Gastrocnemius medialis (tissue), 4 donors: ENCODE measurements at regions not wholly inside any gene's neighbourhood (a gene's known extent, or its start where the extent isn't known, plus 50 kb on each side); places are given as distances from the start of the nearest gene placed in this dataset.

Source experiments
- ATAC-seq, 2 donors: fragments of 150-250 bp; one replicate each; pipeline ENCODE4 v1.9.1; 2016
- DNase-seq, 2 donors: peaks; one replicate each; pipeline ENCODE4 v3.0.0-alpha.2; 2019
- H3K27ac ChIP-seq, 4 donors: fragments of 200-600 bp; sonication (generic); 1 replicate in 1 of 4; 2 replicates in 3 of 4; pipeline ENCODE4 v1.5.1; 2016 to 2018; ENCODE audit warnings: mild to moderate bottlenecking in 2 of 4, moderate library complexity in 1 of 4
- H3K27me3 ChIP-seq, 3 donors: fragments of 200-600 bp; sonication (generic) in 2 of 3; 1 replicate in 1 of 3; 2 replicates in 2 of 3; pipeline versions ENCODE4 v1.5.1 to v1.6.0; 2016 to 2019; ENCODE audit warnings: mild to moderate bottlenecking in 1 of 3, moderate library complexity in 1 of 3
- H3K36me3 ChIP-seq, 2 donors: fragments of 200-600 bp; sonication (generic) in 1 of 2; one replicate each; pipeline ENCODE4 v1.5.1; 2017 to 2018
- H3K4me1 ChIP-seq, 2 donors: fragments of 200-600 bp; sonication (generic) in 1 of 2; one replicate each; pipeline ENCODE4 v1.5.1; 2016 to 2017; ENCODE audit warnings: mild to moderate bottlenecking in 2 of 2
- H3K4me3 ChIP-seq, 4 donors: fragments of 200-600 bp; sonication (generic) in 3 of 4; 1 replicate in 1 of 4; 2 replicates in 3 of 4; pipeline ENCODE4 v1.5.1; 2016 to 2019; ENCODE audit warnings: mild to moderate bottlenecking in 2 of 4
- H3K9me3 ChIP-seq, 3 donors: fragments of 200-600 bp; sonication (generic) in 2 of 3; 1 replicate in 1 of 3; 2 replicates in 2 of 3; pipeline ENCODE4 v1.5.1; 2016 to 2019
- CTCF ChIP-seq, 5 experiments: fragments of 450-650 bp in 3 of 5; fragments of 200-600 bp in 2 of 5; sonication (generic) in 2 of 5; IDR thresholded peaks in 4 of 5; conservative IDR thresholded peaks in 1 of 5; 1 replicate in 4 of 5; 2 replicates in 1 of 5; pipeline ENCODE4 v1.5.1; 2016 to 2019; ENCODE audit warnings: antibody characterized with exemption in 5 of 5, mild to moderate bottlenecking in 3 of 5, moderate library complexity in 3 of 5
- POLR2A ChIP-seq, 2 donors: fragments of 450-650 bp; IDR thresholded peaks; one replicate each; pipeline ENCODE4 v1.6.1; 2017; ENCODE audit warnings: antibody characterized with exemption in 2 of 2, mild to moderate bottlenecking in 2 of 2, moderate library complexity in 2 of 2
- in situ Hi-C, 4 donors: fragments of 200-750 bp; cut with MboI; loops; one replicate each; pipeline versions ENCODE4 v1.15.0 to v1.8.0; 2017; ENCODE audit warnings: low sequenced_read_pairs in 4 of 4
- intact Hi-C: fragments of 100-400 bp; cut with DNase I; formaldehyde crosslinking; loops from one replicate; pipeline ENCODE4 v1.15.1; 2023; ENCODE audit warnings: low total_unique reads

DNA sequence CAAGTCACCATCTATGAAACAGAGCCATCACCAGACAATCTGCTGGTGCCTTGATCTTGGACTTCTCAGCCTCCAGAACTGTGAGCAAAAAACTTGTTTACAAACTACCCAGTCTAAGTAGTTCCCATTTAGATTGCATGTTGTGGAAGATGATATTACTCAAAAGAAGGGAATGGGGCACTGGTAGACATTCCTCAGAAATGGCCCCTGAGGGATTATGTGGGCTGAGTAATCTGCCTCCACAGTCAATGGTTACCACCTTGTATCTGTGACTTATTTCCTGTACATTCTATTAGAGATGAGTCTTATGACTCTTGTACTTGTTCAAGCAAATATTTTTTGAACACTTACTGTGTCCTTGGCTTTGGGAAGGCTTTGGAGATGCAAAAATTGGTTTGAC is 160.4 kb downstream of the NUP35 start:
- TF ChIP-seq CTCF (IDR thresholded peaks at IDR 0.05 in 4 of 5, conservative IDR thresholded peaks at IDR 0.05 in 1 of 5) (no peak), POLR2A (IDR thresholded peaks at IDR 0.05) (no peak)
- in situ Hi-C loops, result no loop called here

DNA sequence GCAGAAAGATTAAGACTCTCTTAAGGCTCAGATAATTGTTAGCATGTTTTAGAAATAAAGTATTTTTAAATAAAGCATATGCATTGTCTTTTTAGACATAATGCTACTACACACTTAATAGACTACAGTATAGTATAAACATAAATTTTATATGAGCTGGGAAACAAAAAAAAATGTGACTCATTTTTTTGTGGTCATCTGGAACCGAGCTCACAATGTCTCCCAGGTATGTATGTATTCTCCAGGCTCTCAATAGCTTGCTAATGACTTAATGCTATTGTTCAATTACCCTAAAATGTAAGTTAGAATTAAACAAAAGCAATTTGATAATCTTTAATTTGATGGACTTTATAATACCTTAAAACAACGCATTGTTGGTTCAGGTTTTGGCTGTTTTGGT is 167.2 kb downstream of the NUP35 start:
- TF ChIP-seq CTCF (IDR thresholded peaks at IDR 0.05 in 4 of 5, conservative IDR thresholded peaks at IDR 0.05 in 1 of 5), result no peak
- no peak for TF ChIP-seq POLR2A (IDR thresholded peaks at IDR 0.05)
- Histone ChIP-seq H3K36me3 (no peaks in the 10 kb centered on the region), H3K27me3 (no peaks in the 10 kb centered on the region), H3K4me1 (no peaks in the 10 kb centered on the region), H3K27ac (no peak overlapping the region), H3K4me3 (no peak overlapping the region), H3K9me3 (no peaks in the 10 kb centered on the region)
- no peak for DNase-seq
- intact Hi-C loops, result no loop called here
- no peak for ATAC-seq
- in situ Hi-C loops, result no loop called here

More for the DNA sequence above, 160.4 kb downstream of the NUP35 start:
- Histone ChIP-seq H3K4me3 (no peak overlapping the region), H3K9me3 (no peaks in the 10 kb centered on the region), H3K4me1 (no peaks in the 10 kb centered on the region), H3K36me3 (no peaks in the 10 kb centered on the region), H3K27ac (no peak overlapping the region), H3K27me3 (no peaks in the 10 kb centered on the region)
- ATAC-seq (no peak), DNase-seq (no peak)
- intact Hi-C loops, result no loop called here

DNA sequence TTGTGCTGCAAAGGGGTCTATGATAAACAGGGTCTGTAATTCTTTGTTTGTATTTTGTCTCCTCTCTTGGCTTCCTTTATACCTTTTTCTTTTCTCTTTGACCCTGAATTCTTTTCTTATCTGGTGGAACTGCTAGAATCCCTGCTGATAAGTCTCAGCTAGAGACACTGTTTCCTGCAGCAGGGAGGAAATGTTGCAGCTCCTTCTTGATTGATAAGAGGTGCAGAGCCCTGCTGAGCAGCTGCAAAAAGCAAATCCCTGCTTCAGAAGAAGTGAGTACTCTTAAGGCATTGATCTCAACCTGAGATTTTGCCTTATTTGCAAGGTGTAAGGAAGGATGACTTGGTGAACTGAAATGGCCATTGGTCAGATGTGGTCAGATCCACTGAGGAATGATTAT is 167.8 kb downstream of the NUP35 start:
- Histone ChIP-seq H3K9me3 (no peaks in the 10 kb centered on the region), H3K27me3 (no peaks in the 10 kb centered on the region), H3K4me3 (no peak overlapping the region), H3K27ac (no peak overlapping the region), H3K36me3 (no peaks in the 10 kb centered on the region), H3K4me1 (no peaks in the 10 kb centered on the region)
- TF ChIP-seq POLR2A (IDR thresholded peaks at IDR 0.05), result no peak
- no peak for TF ChIP-seq CTCF (IDR thresholded peaks at IDR 0.05 in 4 of 5, conservative IDR thresholded peaks at IDR 0.05 in 1 of 5)
- ATAC-seq (no peak), DNase-seq (no peak)
- intact Hi-C loops (no loop called here), in situ Hi-C loops (no loop called here)

DNA sequence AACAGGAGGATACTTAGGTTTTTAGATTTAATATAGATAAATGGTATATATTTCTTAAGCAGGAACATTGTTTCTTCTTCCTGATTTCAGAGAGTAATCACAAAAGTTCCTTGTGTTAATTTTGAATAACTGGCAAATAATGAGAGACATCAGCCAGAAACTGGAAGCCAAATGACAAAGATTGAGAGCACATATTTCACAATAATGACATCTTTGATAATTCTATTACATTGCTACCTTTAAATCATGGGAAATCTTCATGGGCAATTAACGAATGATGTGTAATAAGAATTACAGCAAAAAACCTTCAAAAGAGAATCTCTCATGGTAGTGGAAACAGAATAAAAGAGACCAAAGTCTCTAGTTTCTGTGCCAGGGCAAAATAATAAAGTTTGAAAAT is 215.1 kb downstream of the NUP35 start:
- Histone ChIP-seq H3K36me3 (no peaks in the 10 kb centered on the region), H3K4me3 (no peak overlapping the region), H3K27ac (no peak overlapping the region), H3K27me3 (no peaks in the 10 kb centered on the region), H3K4me1 (no peaks in the 10 kb centered on the region), H3K9me3 (no peaks in the 10 kb centered on the region)
- DNase-seq, result no peak
- in situ Hi-C loops (no loop called here), intact Hi-C loops (no loop called here)
- TF ChIP-seq POLR2A (IDR thresholded peaks at IDR 0.05), result no peak
- TF ChIP-seq CTCF (IDR thresholded peaks at IDR 0.05 in 4 of 5, conservative IDR thresholded peaks at IDR 0.05 in 1 of 5), result no peak
- ATAC-seq, result no peak

DNA sequence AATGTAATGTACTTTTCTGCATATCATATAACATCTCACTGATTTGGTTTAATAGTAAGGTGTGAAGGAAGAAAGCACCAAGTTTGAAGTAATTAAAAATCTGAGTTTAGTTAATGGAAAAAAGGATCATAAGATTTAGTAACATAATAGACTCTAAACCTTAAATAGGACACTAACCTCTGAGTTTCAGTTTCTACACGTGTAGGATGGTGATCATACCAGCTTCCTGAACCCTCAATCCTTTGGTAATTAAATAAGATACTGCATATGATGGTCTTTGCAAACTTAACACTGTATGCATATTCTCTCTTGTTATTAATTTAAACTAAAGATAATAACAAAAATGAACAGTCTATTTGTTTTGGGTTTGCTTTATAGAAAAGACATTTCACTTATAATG is 216.8 kb downstream of the NUP35 start:
- no peak overlapping the region for H3K4me3 ChIP-seq
- in situ Hi-C loops (no loop called here), intact Hi-C loops (no loop called here)
- TF ChIP-seq CTCF (IDR thresholded peaks at IDR 0.05 in 4 of 5, conservative IDR thresholded peaks at IDR 0.05 in 1 of 5), result no peak
- no peak for TF ChIP-seq POLR2A (IDR thresholded peaks at IDR 0.05)
- ATAC-seq, result no peak
- DNase-seq, result no peak
- no peaks in the 10 kb centered on the region for H3K9me3 ChIP-seq
- no peaks in the 10 kb centered on the region for H3K27me3 ChIP-seq
- no peaks in the 10 kb centered on the region for H3K4me1 ChIP-seq
- no peak overlapping the region for H3K27ac ChIP-seq
- H3K36me3 ChIP-seq, result no peaks in the 10 kb centered on the region
